H1 (cell line): ENCODE measurements at regions not wholly inside any gene's neighbourhood (a gene's known extent, or its start where the extent isn't known, plus 50 kb on each side); places are given as distances from the start of the nearest gene placed in this dataset.

ENCODE experiments used
- CTCF ChIA-PET: fragments of 300-600 bp; sonication (Branson Sonifier 250); formaldehyde crosslinking; loops from one replicate; lab custom pipeline; 2021; ENCODE audit not compliant: partially characterized antibody; lab: Charles Lee
- POLR2A ChIA-PET: fragments of 300-600 bp; sonication (Branson Sonifier 250); formaldehyde crosslinking; loops from one replicate; lab custom pipeline; 2021; ENCODE audit warnings: inconsistent platforms; ENCODE audit not compliant: partially characterized antibody; lab: Charles Lee
- DNase-seq, 2 experiments: peaks; one replicate each; pipeline versions ENCODE4 v3.0.0 to v3.0.0-alpha.2; 2010 to 2022; ENCODE audit warnings: low spot score in 2 of 2, low read depth in 1 of 2, mixed read lengths in 1 of 2
- FAIRE-seq: peaks from 2 replicates; lab custom pipeline; 2011; peaks lifted over from hg19 to GRCh38; lab: Jason Lieb, UNC
- H2AFZ ChIP-seq: 2 replicates; pipeline ENCODE4 v1.8.1; 2012; ENCODE audit warnings: low read length, inconsistent platforms
- H2AK5ac ChIP-seq: 2 replicates; pipeline ENCODE4 v1.6.1; 2013; ENCODE audit warnings: low read depth, low read length
- H2BK120ac ChIP-seq: replicated peaks from 2 replicates; pipeline ENCODE3; 2013; ENCODE audit warnings: low read depth, low read length, inconsistent platforms
- H2BK12ac ChIP-seq: 2 replicates; pipeline ENCODE4 v1.6.1; 2013; ENCODE audit warnings: low read depth, low read length
- H2BK15ac ChIP-seq: 2 replicates; pipeline ENCODE4 v1.6.1; 2013; ENCODE audit warnings: low read length
- H2BK20ac ChIP-seq: 2 replicates; pipeline ENCODE4 v1.6.1; 2013; ENCODE audit warnings: low read length
- H2BK5ac ChIP-seq: 2 replicates; pipeline ENCODE4 v1.6.1; 2013; ENCODE audit warnings: low read depth, low read length
- H3K14ac ChIP-seq: 2 replicates; pipeline ENCODE4 v1.6.1; 2013; ENCODE audit warnings: inconsistent platforms; ENCODE audit not compliant: insufficient read length
- H3K18ac ChIP-seq: 2 replicates; pipeline ENCODE4 v1.6.1; 2013; ENCODE audit warnings: low read length; ENCODE audit errors: extremely low read depth
- H3K23ac ChIP-seq: 2 replicates; pipeline ENCODE4 v1.6.1; 2013; ENCODE audit warnings: inconsistent platforms; ENCODE audit not compliant: insufficient read length
- H3K23me2 ChIP-seq: 2 replicates; pipeline ENCODE4 v1.6.1; 2013; ENCODE audit warnings: low read depth, low read length
- H3K27ac ChIP-seq: 2 replicates; pipeline ENCODE4 v1.6.1; 2011; ENCODE audit warnings: low read depth, low read length, inconsistent platforms
- H3K27me3 ChIP-seq, 4 experiments: replicated peaks in 1 of 4; 1 replicate in 1 of 4; 2 replicates in 3 of 4; pipeline versions ENCODE4 v1.6.1 to v1.8.1; 2011 to 2013; ENCODE audit warnings: low read length in 3 of 4, mild to moderate bottlenecking in 3 of 4, inconsistent platforms in 2 of 4, mixed read lengths in 2 of 4, moderate library complexity in 1 of 4; ENCODE audit not compliant: control insufficient read depth in 3 of 4, insufficient read depth in 3 of 4; ENCODE audit errors: extremely low read depth in 1 of 4
- H3K36me3 ChIP-seq, 4 experiments: 2 replicates each; pipeline versions ENCODE4 v1.6.1 to v1.8.1; 2011 to 2013; ENCODE audit warnings: mild to moderate bottlenecking in 4 of 4, low read length in 3 of 4, moderate library complexity in 2 of 4, control low read depth in 1 of 4, inconsistent platforms in 1 of 4; ENCODE audit not compliant: insufficient read depth in 4 of 4, control insufficient read depth in 2 of 4
- H3K4ac ChIP-seq: replicated peaks from 2 replicates; pipeline ENCODE3; 2013; ENCODE audit warnings: low read length, low read depth, mixed read lengths, inconsistent platforms; ENCODE audit not compliant: insufficient read length
- H3K4me1 ChIP-seq, 4 experiments: replicated peaks in 1 of 4; 1 replicate in 1 of 4; 2 replicates in 3 of 4; pipeline versions ENCODE4 v1.6.1 to v1.8.1; 2011 to 2013; ENCODE audit warnings: low read length in 3 of 4, inconsistent platforms in 2 of 4, mixed read lengths in 1 of 4; ENCODE audit not compliant: insufficient read depth in 4 of 4, control insufficient read depth in 3 of 4
- H3K4me2 ChIP-seq, 2 experiments: 2 replicates each; pipeline versions ENCODE4 v1.6.1 to v1.8.1; 2011 to 2013; ENCODE audit warnings: low read depth in 2 of 2, low read length in 2 of 2, control low read depth in 1 of 2, inconsistent platforms in 1 of 2, mild to moderate bottlenecking in 1 of 2; ENCODE audit not compliant: insufficient read depth in 1 of 2
- H3K4me3 ChIP-seq, 4 experiments: fragments of 200-600, 300-600 bp in 1 of 4; sonication (generic), shearing (Covaris generic), sonication (Bioruptor Twin) in 1 of 4; 2 replicates each; pipeline versions ENCODE4 v1.5.1 to v1.8.1; 2011 to 2016; ENCODE audit warnings: low read length in 4 of 4, low read depth in 3 of 4, control low read depth in 2 of 4, inconsistent platforms in 2 of 4, mild to moderate bottlenecking in 2 of 4, mixed read lengths in 1 of 4, moderate library complexity in 1 of 4; ENCODE audit not compliant: insufficient read depth in 2 of 4; ENCODE audit errors: extremely low read depth in 1 of 4
- H3K56ac ChIP-seq: replicated peaks from 2 replicates; pipeline ENCODE3; 2013; ENCODE audit warnings: low read depth, mild to moderate bottlenecking, mixed read lengths, low read length, inconsistent platforms; ENCODE audit not compliant: insufficient read length
- H3K79me1 ChIP-seq: 2 replicates; pipeline ENCODE4 v1.6.1; 2013; ENCODE audit warnings: low read depth, low read length, control low read depth
- H3K79me2 ChIP-seq, 2 experiments: 2 replicates each; pipeline versions ENCODE4 v1.6.1 to v1.8.1; 2012 to 2013; ENCODE audit warnings: low read length in 2 of 2, mild to moderate bottlenecking in 2 of 2, inconsistent platforms in 1 of 2; ENCODE audit not compliant: insufficient read depth in 2 of 2, control insufficient read depth in 1 of 2
- H3K9ac ChIP-seq, 4 experiments: replicated peaks in 1 of 4; 1 replicate in 1 of 4; 2 replicates in 3 of 4; pipeline versions ENCODE4 v1.6.1 to v1.8.1; 2011 to 2013; ENCODE audit warnings: low read depth in 3 of 4, low read length in 3 of 4, control low read depth in 2 of 4, mild to moderate bottlenecking in 2 of 4, moderate library complexity in 2 of 4, inconsistent platforms in 1 of 4; ENCODE audit errors: extremely low read depth in 1 of 4
- H3K9me3 ChIP-seq, 2 experiments: 2 replicates each; pipeline versions ENCODE4 v1.6.1 to v1.8.1; 2012 to 2013; ENCODE audit warnings: mild to moderate bottlenecking in 2 of 2, moderate library complexity in 2 of 2, control low read depth in 1 of 2, inconsistent platforms in 1 of 2, low read depth in 1 of 2, low read length in 1 of 2, mixed read lengths in 1 of 2; ENCODE audit not compliant: insufficient read depth in 2 of 2
- H4K20me1 ChIP-seq, 2 experiments: replicated peaks in 1 of 2; 2 replicates each; pipeline versions ENCODE3 to v1.8.1; 2011 to 2013; ENCODE audit warnings: inconsistent platforms in 2 of 2, low read length in 2 of 2, mild to moderate bottlenecking in 1 of 2; ENCODE audit not compliant: insufficient read depth in 2 of 2, control insufficient read depth in 1 of 2
- H4K5ac ChIP-seq: 2 replicates; pipeline ENCODE4 v1.6.1; 2013; ENCODE audit warnings: low read length, low read depth, mixed read lengths, inconsistent platforms; ENCODE audit not compliant: insufficient read length
- H4K8ac ChIP-seq: 2 replicates; pipeline ENCODE4 v1.8.0; 2013; ENCODE audit warnings: mild to moderate bottlenecking, moderate library complexity, low read length, inconsistent platforms; ENCODE audit not compliant: insufficient read depth; ENCODE audit errors: extremely low read depth
- H4K91ac ChIP-seq: replicated peaks from 2 replicates; pipeline ENCODE3; 2013; ENCODE audit warnings: low read length, mixed read lengths, inconsistent platforms; ENCODE audit not compliant: insufficient read length
- CHD2 ChIP-seq: IDR thresholded peaks from 2 replicates; pipeline ENCODE4 v1.6.1; 2012; ENCODE audit warnings: low read length, improper control_type of control experiment
- TCF12 ChIP-seq: IDR thresholded peaks from 2 replicates; pipeline ENCODE4 v1.6.1; 2011; ENCODE audit warnings: low read depth, mild to moderate bottlenecking, low read length
- WGBS, 2 experiments: shearing (Covaris generic) in 1 of 2; methylation state at CpG; one replicate each; pipeline versions ENCODE4 v1.1.6 to v1.1.7; 2013 to 2015; ENCODE audit warnings: low lambda C conversion rate in 2 of 2, mixed read lengths in 2 of 2, inconsistent platforms in 1 of 2, low coverage in 1 of 2, missing lambda C conversion rate in 1 of 2; ENCODE audit not compliant: insufficient replicate concordance in 2 of 2, insufficient coverage in 1 of 2, insufficient read length in 1 of 2; ENCODE audit errors: extremely low coverage in 1 of 2, missing lambda C conversion rate in 1 of 2; 5-methylcytosine and 5-hydroxymethylcytosine counted together

DNA sequence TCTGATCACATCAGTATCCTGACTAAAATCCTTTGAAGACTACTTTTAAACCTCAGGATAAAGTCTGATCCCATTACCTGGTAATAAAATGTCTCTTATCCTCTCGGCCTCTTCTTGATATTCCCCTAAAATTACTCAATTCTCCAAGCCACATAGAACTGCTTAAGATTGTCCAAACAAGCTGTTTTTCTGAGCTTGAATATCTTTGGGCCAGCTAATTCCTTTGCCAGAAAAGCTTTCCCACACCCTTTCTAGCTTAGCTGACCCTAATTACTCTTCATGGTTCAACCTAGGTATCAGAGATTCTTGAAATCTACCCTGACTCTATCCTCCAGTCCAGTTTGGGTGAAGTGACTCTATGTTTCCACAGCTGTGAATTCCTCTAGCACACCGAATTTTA, 328.6 kb downstream of the CRPPA start:
- TF ChIP-seq CHD2 (no peak), TCF12 (no peak)
- TF ChIP-seq, all 59 proteins: peak for 0
- H3K23ac ChIP-seq = no peak overlapping the region
- no peak overlapping the region for H3K56ac ChIP-seq
- ChIA-PET CTCF (interaction anchor here (1.2 to 1.9 kb wide), 3 partner anchors 9 to 729 kb away, joined by 3 to 8 read pairs (median 5); no protein-coding TSS in a partner anchor), POLR2A (no interaction called here)
- H3K27me3 ChIP-seq = no peaks in the 10 kb centered on the region
- H3K4me3 ChIP-seq = no peak overlapping the region
- H3K4ac ChIP-seq = no peak overlapping the region
- H3K9me3 ChIP-seq = no peaks in the 10 kb centered on the region
- no peak overlapping the region for H2BK5ac ChIP-seq
- H3K79me2 ChIP-seq = no peaks in the 10 kb centered on the region
- no peak overlapping the region for H2AK5ac ChIP-seq
- H3K9ac ChIP-seq = no peak overlapping the region
- H3K79me1 ChIP-seq = no peaks in the 10 kb centered on the region
- H4K91ac ChIP-seq = no peak overlapping the region
- H3K14ac ChIP-seq = no peak overlapping the region
- no peaks in the 10 kb centered on the region for H3K23me2 ChIP-seq
- no peak overlapping the region for H3K18ac ChIP-seq
- H3K36me3 ChIP-seq = no peaks in the 10 kb centered on the region
- H4K8ac ChIP-seq = no peak overlapping the region
- H2AFZ ChIP-seq = no peak overlapping the region
- H4K20me1 ChIP-seq = no peaks in the 10 kb centered on the region
- no peak for FAIRE-seq
- no peak overlapping the region for H3K4me2 ChIP-seq
- H3K27ac ChIP-seq = no peak overlapping the region
- no peak overlapping the region for H2BK120ac ChIP-seq
- H4K5ac ChIP-seq = no peak overlapping the region
- no peak overlapping the region for H2BK12ac ChIP-seq
- peaks cover 0 to 4% (median 0%) of the 10 kb centered on the region in 4 experiments; a peak in 1 of 7 replicates for H3K4me1 ChIP-seq
- H2BK15ac ChIP-seq = no peak overlapping the region
- 94% methylated on average over 2 of the region's 2 CpGs; no CpG with 5 or more reads in 1 of the 2 experiments for WGBS, 2 experiments
- no peak for DNase-seq
- no peak overlapping the region for H2BK20ac ChIP-seq
